GM18526 (cell line): ENCODE measurements at regions not wholly inside any gene's neighbourhood (a gene's known extent, or its start where the extent isn't known, plus 50 kb on each side); places are given as distances from the start of the nearest gene placed in this dataset.

Experiments used
- POLR2A ChIP-seq: IDR thresholded peaks from 3 replicates; pipeline ENCODE4 v1.6.1; 2011; ENCODE audit not compliant: insufficient read length; ENCODE audit errors: extremely low read depth

GRCh38 chr2:133791191-133791590 lies 222.9 kb upstream of the NCKAP5 start:
- no peak for TF ChIP-seq POLR2A

- no peak for TF ChIP-seq POLR2A
Observed at GRCh38 chr2:133792223-133792622, 224.0 kb upstream of the NCKAP5 start.

- no peak for TF ChIP-seq POLR2A
Observed at GRCh38 chr2:133794114-133794513, 225.9 kb upstream of the NCKAP5 start.

- no peak for TF ChIP-seq POLR2A
Observed at GRCh38 chr2:133801946-133802345, 233.7 kb upstream of the NCKAP5 start.

- no peak for TF ChIP-seq POLR2A
Observed at GRCh38 chr2:133802409-133803039, 234.3 kb upstream of the NCKAP5 start.

- TF ChIP-seq POLR2A = no peak
Observed at GRCh38 chr2:133806564-133806963, 238.3 kb upstream of the NCKAP5 start.

GRCh38 chr2:133809485-133809884 lies 241.2 kb upstream of the NCKAP5 start:
- no peak for TF ChIP-seq POLR2A

GRCh38 chr2:133810559-133810958 lies 242.3 kb upstream of the NCKAP5 start:
- TF ChIP-seq POLR2A = no peak

- no peak for TF ChIP-seq POLR2A
Observed at GRCh38 chr2:133811409-133812125, 243.3 kb upstream of the NCKAP5 start.

- TF ChIP-seq POLR2A = no peak
Observed at GRCh38 chr2:133812826-133813617, 244.8 kb upstream of the NCKAP5 start.

GRCh38 chr2:133814890-133815289 lies 246.6 kb upstream of the NCKAP5 start:
- TF ChIP-seq POLR2A = no peak

- no peak for TF ChIP-seq POLR2A
Observed at GRCh38 chr2:133816037-133816436, 247.8 kb upstream of the NCKAP5 start.

- no peak for TF ChIP-seq POLR2A
Observed at GRCh38 chr2:133817680-133818566, 249.7 kb upstream of the NCKAP5 start.

- no peak for TF ChIP-seq POLR2A
Observed at GRCh38 chr2:133818661-133819060, 250.4 kb upstream of the NCKAP5 start.

- no peak for TF ChIP-seq POLR2A
Observed at GRCh38 chr2:133819906-133820305, 251.6 kb upstream of the NCKAP5 start.

- no peak for TF ChIP-seq POLR2A
Observed at GRCh38 chr2:133821107-133821760, 253.0 kb upstream of the NCKAP5 start.
